HepG2 (cell line): ENCODE measurements at regions not wholly inside any gene's neighbourhood (a gene's known extent, or its start where the extent isn't known, plus 50 kb on each side); places are given as distances from the start of the nearest gene placed in this dataset.

Experiments
- ATAC-seq: fragments of 200-7000 bp; cut with Tn5 transposase; 3 replicates; pipeline ENCODE4 v1.9.1; 2020; ENCODE audit warnings: mild to moderate bottlenecking, moderate library complexity
- BruUV-seq: library from RNA; stranded (reverse); fragments of 400-500 nt; replicated peaks from 2 replicates; lab custom pipeline; 2021; lab: Mats Ljungman, UMichigan
- CTCF ChIA-PET: fragments of 300-600 bp; formaldehyde crosslinking; extraction: SDS; loops from one replicate; lab custom pipeline; 2021; ENCODE audit warnings: low total read pairs, inconsistent platforms, low intra/inter-chr PET ratio; lab: Yijun Ruan, JAX
- POLR2A ChIA-PET: fragments of 350-600 bp; sonication (Branson Sonifier 250); formaldehyde crosslinking; loops from one replicate; lab custom pipeline; 2020; ENCODE audit warnings: antibody characterized with exemption, inconsistent platforms; lab: Yijun Ruan, JAX
- DNase-seq: peaks from one replicate; pipeline ENCODE4 v3.0.0-alpha.2; 2015; ENCODE audit warnings: low spot score
- FAIRE-seq: peaks from 3 replicates; lab custom pipeline; 2011; peaks lifted over from hg19 to GRCh38; lab: Jason Lieb, UNC
- H2AFZ ChIP-seq: one replicate; pipeline ENCODE4 v1.6.1; 2011; ENCODE audit warnings: low read length, inconsistent platforms
- H3K27ac ChIP-seq: fragments of 300-600 bp; 3 replicates; pipeline ENCODE4 v1.8.0; 2011; ENCODE audit warnings: mixed run types, mild to moderate bottlenecking, mixed read lengths, low read length, inconsistent platforms; ENCODE audit not compliant: insufficient read depth; ENCODE audit errors: extremely low read length
- H3K27me3 ChIP-seq, 2 experiments: fragments of 200-600 bp in 1 of 2; 2 replicates in 1 of 2; 3 replicates in 1 of 2; pipeline versions ENCODE4 v1.6.0 to v1.8.0; 2011; ENCODE audit warnings: low read length in 2 of 2, mild to moderate bottlenecking in 2 of 2, moderate library complexity in 2 of 2, inconsistent platforms in 1 of 2; ENCODE audit not compliant: insufficient read depth in 2 of 2, control insufficient read depth in 1 of 2
- H3K36me3 ChIP-seq, 2 experiments: fragments of 200-600 bp in 1 of 2; replicated peaks in 1 of 2; 2 replicates in 1 of 2; 3 replicates in 1 of 2; pipeline versions ENCODE4 v1.5.1 to v1.8.0; 2011; ENCODE audit warnings: low read length in 2 of 2, inconsistent platforms in 1 of 2; ENCODE audit not compliant: insufficient read depth in 2 of 2, control insufficient read depth in 1 of 2
- H3K4me1 ChIP-seq: 2 replicates; pipeline ENCODE4 v1.5.1; 2012; ENCODE audit warnings: low read length, inconsistent platforms; ENCODE audit not compliant: insufficient read depth
- H3K4me2 ChIP-seq: 2 replicates; pipeline ENCODE4 v1.6.0; 2011; ENCODE audit warnings: low read depth, low read length, inconsistent platforms
- H3K4me3 ChIP-seq, 3 experiments: fragments of 200-600 bp in 1 of 3; sonication (generic), shearing (Covaris generic) in 1 of 3; replicated peaks in 1 of 3; 2 replicates each; pipeline ENCODE4 v1.5.1; 2011 to 2016; ENCODE audit warnings: low read length in 3 of 3, inconsistent platforms in 2 of 3, low read depth in 2 of 3, mild to moderate bottlenecking in 2 of 3, control low read depth in 1 of 3, mixed read lengths in 1 of 3; ENCODE audit not compliant: insufficient read depth in 1 of 3
- H3K79me2 ChIP-seq: one replicate; pipeline ENCODE4 v1.6.1; 2011; ENCODE audit warnings: low read length, inconsistent platforms; ENCODE audit not compliant: insufficient read depth
- H3K9ac ChIP-seq: 2 replicates; pipeline ENCODE4 v1.6.0; 2011; ENCODE audit warnings: mild to moderate bottlenecking, low read depth, low read length, inconsistent platforms; ENCODE audit not compliant: insufficient read depth
- H3K9me3 ChIP-seq: 2 replicates; pipeline ENCODE4 v1.5.1; 2012; ENCODE audit warnings: mild to moderate bottlenecking, low read length
- H4K20me1 ChIP-seq: 2 replicates; pipeline ENCODE4 v1.6.0; 2011; ENCODE audit warnings: inconsistent platforms, mild to moderate bottlenecking, low read length, moderate library complexity; ENCODE audit not compliant: insufficient read depth
- ARID2 ChIP-seq: sonication (generic); formaldehyde crosslinking; IDR thresholded peaks from 2 replicates; pipeline ENCODE4 v1.8.1; 2022; ENCODE audit warnings: mild to moderate bottlenecking, missing genetic modification reagents, borderline replicate concordance
- REPIN1 ChIP-seq: sonication (generic); formaldehyde crosslinking; IDR thresholded peaks from 2 replicates; pipeline ENCODE4 v1.8.0; 2022; ENCODE audit warnings: missing genetic modification reagents, low read depth, mild to moderate bottlenecking, borderline replicate concordance
- RFXANK ChIP-seq: IDR thresholded peaks from 2 replicates; pipeline ENCODE4 v1.6.1; 2016
- TEAD2 ChIP-seq: sonication (generic); formaldehyde crosslinking; IDR thresholded peaks from 2 replicates; pipeline ENCODE4 v1.9.0; 2021; ENCODE audit warnings: missing genetic modification reagents
- ZNF629 ChIP-seq: sonication (generic); formaldehyde crosslinking; conservative IDR thresholded peaks from 2 replicates; pipeline ENCODE4 v1.5.0; 2020; ENCODE audit warnings: missing genetic modification reagents
- WGBS: methylation state at CpG from one replicate; pipeline ENCODE4 v1.1.6; 2017; ENCODE audit warnings: low lambda C conversion rate; 5-methylcytosine and 5-hydroxymethylcytosine counted together
- in situ Hi-C: cut with HindIII; loops from 2 replicates; pipeline ENCODE4 v1.10.0; 2017; ENCODE audit warnings: low pct_unique_long_range_greater_than_20kb; ENCODE audit not compliant: extremely low pct_ligation_motif_present
- intact Hi-C: fragments of 100-400 bp; cut with micrococcal nuclease; formaldehyde crosslinking; loops from one replicate; pipeline ENCODE4 v1.10.0; 2022; ENCODE audit not compliant: unreplicated experiment
- TF ChIP-seq, protein P1 (sequence below): sonication (generic); formaldehyde crosslinking; IDR thresholded peaks from 2 replicates; pipeline ENCODE4 v1.4.0; 2020; ENCODE audit warnings: missing genetic modification reagents
- TF ChIP-seq, protein P2 (sequence below): sonication (generic); formaldehyde crosslinking; conservative IDR thresholded peaks from 2 replicates; pipeline ENCODE4 v1.4.0; 2020; ENCODE audit warnings: missing genetic modification reagents
- TF ChIP-seq, protein P3 (sequence below): sonication (generic); formaldehyde crosslinking; IDR thresholded peaks from 2 replicates; pipeline ENCODE4 v1.5.0; 2020; ENCODE audit warnings: mild to moderate bottlenecking, missing genetic modification reagents

DNA sequence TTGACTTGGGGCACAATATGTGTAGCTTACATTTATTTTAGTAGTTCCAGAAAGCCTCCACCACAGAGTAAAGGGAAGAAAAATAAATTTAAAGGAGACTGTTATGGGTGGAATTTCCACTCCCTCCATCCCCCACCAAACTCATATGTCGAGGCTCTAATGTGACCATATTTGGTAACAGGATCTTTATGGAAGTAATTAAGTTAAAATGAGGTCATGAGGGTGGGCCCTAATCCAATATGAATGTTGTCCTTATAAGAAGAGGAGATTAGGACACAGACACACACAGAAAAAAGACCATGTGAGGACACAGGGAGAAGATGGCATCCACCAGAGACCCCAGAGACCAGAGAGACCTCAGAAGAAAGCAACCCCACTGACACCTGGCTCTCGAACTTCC is 189.7 kb downstream of the EDN1 start (continued):
- TF ChIP-seq, protein P1, sequence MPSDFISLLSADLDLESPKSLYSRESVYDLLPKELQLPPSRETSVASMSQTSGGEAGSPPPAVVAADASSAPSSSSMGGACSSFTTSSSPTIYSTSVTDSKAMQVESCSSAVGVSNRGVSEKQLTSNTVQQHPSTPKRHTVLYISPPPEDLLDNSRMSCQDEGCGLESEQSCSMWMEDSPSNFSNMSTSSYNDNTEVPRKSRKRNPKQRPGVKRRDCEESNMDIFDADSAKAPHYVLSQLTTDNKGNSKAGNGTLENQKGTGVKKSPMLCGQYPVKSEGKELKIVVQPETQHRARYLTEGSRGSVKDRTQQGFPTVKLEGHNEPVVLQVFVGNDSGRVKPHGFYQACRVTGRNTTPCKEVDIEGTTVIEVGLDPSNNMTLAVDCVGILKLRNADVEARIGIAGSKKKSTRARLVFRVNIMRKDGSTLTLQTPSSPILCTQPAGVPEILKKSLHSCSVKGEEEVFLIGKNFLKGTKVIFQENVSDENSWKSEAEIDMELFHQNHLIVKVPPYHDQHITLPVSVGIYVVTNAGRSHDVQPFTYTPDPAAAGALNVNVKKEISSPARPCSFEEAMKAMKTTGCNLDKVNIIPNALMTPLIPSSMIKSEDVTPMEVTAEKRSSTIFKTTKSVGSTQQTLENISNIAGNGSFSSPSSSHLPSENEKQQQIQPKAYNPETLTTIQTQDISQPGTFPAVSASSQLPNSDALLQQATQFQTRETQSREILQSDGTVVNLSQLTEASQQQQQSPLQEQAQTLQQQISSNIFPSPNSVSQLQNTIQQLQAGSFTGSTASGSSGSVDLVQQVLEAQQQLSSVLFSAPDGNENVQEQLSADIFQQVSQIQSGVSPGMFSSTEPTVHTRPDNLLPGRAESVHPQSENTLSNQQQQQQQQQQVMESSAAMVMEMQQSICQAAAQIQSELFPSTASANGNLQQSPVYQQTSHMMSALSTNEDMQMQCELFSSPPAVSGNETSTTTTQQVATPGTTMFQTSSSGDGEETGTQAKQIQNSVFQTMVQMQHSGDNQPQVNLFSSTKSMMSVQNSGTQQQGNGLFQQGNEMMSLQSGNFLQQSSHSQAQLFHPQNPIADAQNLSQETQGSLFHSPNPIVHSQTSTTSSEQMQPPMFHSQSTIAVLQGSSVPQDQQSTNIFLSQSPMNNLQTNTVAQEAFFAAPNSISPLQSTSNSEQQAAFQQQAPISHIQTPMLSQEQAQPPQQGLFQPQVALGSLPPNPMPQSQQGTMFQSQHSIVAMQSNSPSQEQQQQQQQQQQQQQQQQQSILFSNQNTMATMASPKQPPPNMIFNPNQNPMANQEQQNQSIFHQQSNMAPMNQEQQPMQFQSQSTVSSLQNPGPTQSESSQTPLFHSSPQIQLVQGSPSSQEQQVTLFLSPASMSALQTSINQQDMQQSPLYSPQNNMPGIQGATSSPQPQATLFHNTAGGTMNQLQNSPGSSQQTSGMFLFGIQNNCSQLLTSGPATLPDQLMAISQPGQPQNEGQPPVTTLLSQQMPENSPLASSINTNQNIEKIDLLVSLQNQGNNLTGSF (CRISPR knock-in tag) = no peak
- TF ChIP-seq RFXANK (CRISPR knock-in tag) = no peak

DNA sequence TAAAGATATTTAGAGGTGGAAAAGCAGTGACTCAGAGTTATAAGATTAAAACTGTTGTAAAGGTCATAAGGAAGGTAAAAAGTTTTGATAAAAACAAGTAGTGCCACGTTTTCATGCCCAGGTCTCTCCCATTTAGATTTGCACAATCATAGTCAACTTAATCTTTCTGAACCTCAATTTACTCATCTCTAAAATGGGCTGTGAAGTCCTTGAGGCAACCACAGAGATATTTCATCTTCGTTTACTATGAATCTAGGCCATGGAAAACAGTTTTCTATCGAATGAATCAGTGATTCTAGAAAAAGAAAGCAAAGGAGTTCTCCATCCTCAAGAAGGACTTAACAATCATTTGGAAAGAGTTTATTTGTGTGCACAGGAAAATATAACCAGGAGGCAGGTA is 190.2 kb downstream of the EDN1 start:
- Histone ChIP-seq H3K4me2 (no peak overlapping the region), H3K9ac (no peak overlapping the region), H4K20me1 (no peaks in the 10 kb centered on the region), H3K4me1 (peaks cover 12% of the 10 kb centered on the region), H3K4me3 (no peak overlapping the region), H3K9me3 (no peaks in the 10 kb centered on the region), H3K79me2 (no peaks in the 10 kb centered on the region), H3K27ac (no peak overlapping the region), H2AFZ (no peak overlapping the region), H3K36me3 (no peaks in the 10 kb centered on the region), H3K27me3 (no peaks in the 10 kb centered on the region)
- ATAC-seq (no peak), FAIRE-seq (no peak), DNase-seq (no peak)
- no TSS peak for BruUV-seq
- CTCF ChIA-PET = no interaction called here
- in situ Hi-C loops (loop anchor here (5.0 kb wide), 1 partner anchor 178 kb away; no protein-coding TSS in a partner anchor), intact Hi-C loops (loop anchor here (5.0 kb wide), 1 partner anchor 188 kb away; the partner anchor contains the start of gene EDN1)
- TF ChIP-seq, protein P2, sequence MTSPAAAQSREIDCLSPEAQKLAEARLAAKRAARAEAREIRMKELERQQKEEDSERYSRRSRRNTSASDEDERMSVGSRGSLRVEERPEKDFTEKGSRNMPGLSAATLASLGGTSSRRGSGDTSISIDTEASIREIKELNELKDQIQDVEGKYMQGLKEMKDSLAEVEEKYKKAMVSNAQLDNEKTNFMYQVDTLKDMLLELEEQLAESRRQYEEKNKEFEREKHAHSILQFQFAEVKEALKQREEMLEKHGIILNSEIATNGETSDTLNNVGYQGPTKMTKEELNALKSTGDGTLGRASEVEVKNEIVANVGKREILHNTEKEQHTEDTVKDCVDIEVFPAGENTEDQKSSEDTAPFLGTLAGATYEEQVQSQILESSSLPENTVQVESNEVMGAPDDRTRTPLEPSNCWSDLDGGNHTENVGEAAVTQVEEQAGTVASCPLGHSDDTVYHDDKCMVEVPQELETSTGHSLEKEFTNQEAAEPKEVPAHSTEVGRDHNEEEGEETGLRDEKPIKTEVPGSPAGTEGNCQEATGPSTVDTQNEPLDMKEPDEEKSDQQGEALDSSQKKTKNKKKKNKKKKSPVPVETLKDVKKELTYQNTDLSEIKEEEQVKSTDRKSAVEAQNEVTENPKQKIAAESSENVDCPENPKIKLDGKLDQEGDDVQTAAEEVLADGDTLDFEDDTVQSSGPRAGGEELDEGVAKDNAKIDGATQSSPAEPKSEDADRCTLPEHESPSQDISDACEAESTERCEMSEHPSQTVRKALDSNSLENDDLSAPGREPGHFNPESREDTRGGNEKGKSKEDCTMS = no peak
- TF ChIP-seq REPIN1 = no peak
- TF ChIP-seq TEAD2 = no peak
- peak; percentile 56; the same call in 1 of the 2 replicates for TF ChIP-seq ZNF629 (CRISPR knock-in tag)
- no peak for TF ChIP-seq ARID2
- TF ChIP-seq, protein P3, sequence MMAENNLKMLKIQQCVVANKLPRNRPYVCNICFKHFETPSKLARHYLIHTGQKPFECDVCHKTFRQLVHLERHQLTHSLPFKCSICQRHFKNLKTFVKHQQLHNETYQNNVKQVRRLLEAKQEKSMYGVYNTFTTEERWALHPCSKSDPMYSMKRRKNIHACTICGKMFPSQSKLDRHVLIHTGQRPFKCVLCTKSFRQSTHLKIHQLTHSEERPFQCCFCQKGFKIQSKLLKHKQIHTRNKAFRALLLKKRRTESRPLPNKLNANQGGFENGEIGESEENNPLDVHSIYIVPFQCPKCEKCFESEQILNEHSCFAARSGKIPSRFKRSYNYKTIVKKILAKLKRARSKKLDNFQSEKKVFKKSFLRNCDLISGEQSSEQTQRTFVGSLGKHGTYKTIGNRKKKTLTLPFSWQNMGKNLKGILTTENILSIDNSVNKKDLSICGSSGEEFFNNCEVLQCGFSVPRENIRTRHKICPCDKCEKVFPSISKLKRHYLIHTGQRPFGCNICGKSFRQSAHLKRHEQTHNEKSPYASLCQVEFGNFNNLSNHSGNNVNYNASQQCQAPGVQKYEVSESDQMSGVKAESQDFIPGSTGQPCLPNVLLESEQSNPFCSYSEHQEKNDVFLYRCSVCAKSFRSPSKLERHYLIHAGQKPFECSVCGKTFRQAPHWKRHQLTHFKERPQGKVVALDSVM = no peak
- WGBS = 11% methylated on average over 3 of the region's 3 CpGs
- POLR2A ChIA-PET = no interaction called here
